HG02588 (cell line): ENCODE measurements at regions not wholly inside any gene's neighbourhood (a gene's known extent, or its start where the extent isn't known, plus 50 kb on each side); places are given as distances from the start of the nearest gene placed in this dataset.

ENCODE experiments used
- ATAC-seq: cut with Tn5 transposase; IDR thresholded peaks from one replicate; pipeline ENCODE4 v1.9.1; 2021; ENCODE audit warnings: mild to moderate bottlenecking, moderate library complexity; ENCODE audit not compliant: unreplicated experiment

GRCh38 chr2:155215037-155215707 lies 516.7 kb downstream of the KCNJ3 start:
- ATAC-seq: no peak

GRCh38 chr2:155209696-155210450 lies 511.4 kb downstream of the KCNJ3 start:
- ATAC-seq: no peak

- peak; percentile 51 for ATAC-seq
Measured at GRCh38 chr2:155203178-155203577, 504.7 kb downstream of the KCNJ3 start.

- no peak for ATAC-seq
Measured at GRCh38 chr2:155200753-155201152, 502.3 kb downstream of the KCNJ3 start.

- no peak for ATAC-seq
Measured at GRCh38 chr2:155190342-155190741, 491.8 kb downstream of the KCNJ3 start.

GRCh38 chr2:155178921-155179320 lies 480.4 kb downstream of the KCNJ3 start:
- no peak for ATAC-seq

- ATAC-seq: no peak
Measured at GRCh38 chr2:155176345-155176744, 477.9 kb downstream of the KCNJ3 start.

GRCh38 chr2:155169317-155169716 lies 470.8 kb downstream of the KCNJ3 start:
- no peak for ATAC-seq

- no peak for ATAC-seq
Measured at GRCh38 chr2:155162494-155162893, 464.0 kb downstream of the KCNJ3 start.

- no peak for ATAC-seq
Measured at GRCh38 chr2:155161314-155161713, 462.8 kb downstream of the KCNJ3 start.

- no peak for ATAC-seq
Measured at GRCh38 chr2:155157711-155158110, 459.2 kb downstream of the KCNJ3 start.

- no peak for ATAC-seq
Measured at GRCh38 chr2:155157065-155157464, 458.6 kb downstream of the KCNJ3 start.

GRCh38 chr2:155151945-155152344 lies 453.4 kb downstream of the KCNJ3 start:
- no peak for ATAC-seq

- no peak for ATAC-seq
Measured at GRCh38 chr2:155151472-155151871, 453.0 kb downstream of the KCNJ3 start.

- ATAC-seq: peak; percentile 97
Measured at GRCh38 chr2:155145758-155146229, 447.3 kb downstream of the KCNJ3 start.

- peak; percentile 30 for ATAC-seq
Measured at GRCh38 chr2:155141418-155141817, 442.9 kb downstream of the KCNJ3 start.

GRCh38 chr2:155125585-155126230 lies 427.2 kb downstream of the KCNJ3 start:
- ATAC-seq: no peak

- no peak for ATAC-seq
Measured at GRCh38 chr2:155115846-155116245, 417.4 kb downstream of the KCNJ3 start.

- no peak for ATAC-seq
Measured at GRCh38 chr2:155111070-155111469, 412.6 kb downstream of the KCNJ3 start.

- no peak for ATAC-seq
Measured at GRCh38 chr2:155109527-155109926, 411.0 kb downstream of the KCNJ3 start.

GRCh38 chr2:155100261-155100660 lies 401.8 kb downstream of the KCNJ3 start:
- ATAC-seq: no peak

- ATAC-seq: no peak
Measured at GRCh38 chr2:155099784-155100183, 401.3 kb downstream of the KCNJ3 start.
